Suppressor macrophage (primary cell): ENCODE measurements at regions not wholly inside any gene's neighbourhood (a gene's known extent, or its start where the extent isn't known, plus 50 kb on each side); places are given as distances from the start of the nearest gene placed in this dataset.

Source experiments
- DNase-seq, 4 experiments: peaks; one replicate each; pipeline ENCODE4 v3.0.0-alpha.2; 2020 to 2022

- DNase-seq = no peak
Observed at GRCh38 chr3:65109966-65110500, 422.2 kb upstream of the ADAMTS9 start.

GRCh38 chr3:65107174-65107573, 419.4 kb upstream of the ADAMTS9 start:
- DNase-seq = no peak

- DNase-seq = no peak
Observed at GRCh38 chr3:65101450-65101849, 413.6 kb upstream of the ADAMTS9 start.

GRCh38 chr3:65098400-65098799, 410.6 kb upstream of the ADAMTS9 start:
- DNase-seq = no peak

GRCh38 chr3:65096110-65096745, 408.4 kb upstream of the ADAMTS9 start:
- DNase-seq = no peak

- no peak for DNase-seq
Observed at GRCh38 chr3:65094723-65095122, 406.9 kb upstream of the ADAMTS9 start.

- DNase-seq = no peak
Observed at GRCh38 chr3:65093641-65094040, 405.8 kb upstream of the ADAMTS9 start.

GRCh38 chr3:65091565-65091964, 403.8 kb upstream of the ADAMTS9 start:
- no peak for DNase-seq

GRCh38 chr3:65083240-65083639, 395.4 kb upstream of the ADAMTS9 start:
- no peak for DNase-seq

- DNase-seq = no peak
Observed at GRCh38 chr3:65081536-65081935, 393.7 kb upstream of the ADAMTS9 start.

GRCh38 chr3:65080432-65080831, 392.6 kb upstream of the ADAMTS9 start:
- no peak for DNase-seq

GRCh38 chr3:65079560-65079959, 391.8 kb upstream of the ADAMTS9 start:
- DNase-seq = no peak

GRCh38 chr3:65078748-65079147, 390.9 kb upstream of the ADAMTS9 start:
- no peak for DNase-seq

GRCh38 chr3:65077124-65077523, 389.3 kb upstream of the ADAMTS9 start:
- no peak for DNase-seq

GRCh38 chr3:65070968-65071367, 383.2 kb upstream of the ADAMTS9 start:
- no peak for DNase-seq

GRCh38 chr3:65060904-65061303, 373.1 kb upstream of the ADAMTS9 start:
- DNase-seq = no peak

- DNase-seq = no peak
Observed at GRCh38 chr3:65052101-65052500, 364.3 kb upstream of the ADAMTS9 start.

GRCh38 chr3:65048151-65048550, 360.4 kb upstream of the ADAMTS9 start:
- no peak for DNase-seq

GRCh38 chr3:65045138-65045537, 357.3 kb upstream of the ADAMTS9 start:
- no peak for DNase-seq

GRCh38 chr3:65044401-65044800, 356.6 kb upstream of the ADAMTS9 start:
- DNase-seq = no peak

GRCh38 chr3:65042675-65043074, 354.9 kb upstream of the ADAMTS9 start:
- DNase-seq = no peak

GRCh38 chr3:65039754-65040210, 352.0 kb upstream of the ADAMTS9 start:
- no peak for DNase-seq

GRCh38 chr3:65037861-65038260, 350.1 kb upstream of the ADAMTS9 start:
- DNase-seq = no peak

- no peak for DNase-seq
Observed at GRCh38 chr3:65035246-65035645, 347.4 kb upstream of the ADAMTS9 start.

- no peak for DNase-seq
Observed at GRCh38 chr3:65033576-65033975, 345.8 kb upstream of the ADAMTS9 start.
